ENCODE measurements at regions not wholly inside any gene's neighbourhood (a gene's known extent, or its start where the extent isn't known, plus 50 kb on each side); places are given as distances from the start of the nearest gene placed in this dataset.

DNA sequence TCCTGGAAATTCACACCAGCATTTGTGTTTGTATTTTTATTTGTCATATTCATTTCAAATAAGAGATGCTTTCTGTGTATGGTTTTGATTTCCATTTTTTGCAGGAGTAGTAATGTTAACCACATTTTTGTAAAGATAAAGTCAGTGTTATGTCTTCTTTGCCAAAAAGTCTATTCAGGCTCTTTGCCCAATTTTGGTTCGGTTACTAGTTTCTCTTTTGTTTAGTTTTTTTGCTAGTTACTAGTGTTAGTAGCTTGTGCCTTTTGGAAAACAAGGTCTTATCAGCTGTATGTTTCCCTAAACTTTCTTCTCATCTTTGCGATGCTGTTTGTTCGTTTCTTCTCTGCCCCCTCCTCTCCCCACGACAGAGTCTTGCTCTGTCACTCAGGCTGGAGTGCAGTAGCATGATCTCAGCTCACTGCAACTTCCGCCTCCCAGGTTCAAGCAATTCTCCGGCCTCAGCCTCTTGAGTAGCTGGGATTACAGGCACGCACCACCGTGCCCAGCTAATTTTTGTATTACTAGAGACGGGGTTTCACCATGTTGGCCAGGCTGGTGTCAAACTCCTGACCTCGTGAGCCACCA lies 112.3 kb upstream of the GRK3 start:
- no TSS peak for BruUV-seq (replicated peaks)

More for the DNA sequence above, 112.3 kb upstream of the GRK3 start:
- peaks cover 17% of the 10 kb centered on the region for H3K4me1 ChIP-seq (ENCODE audit: control insufficient read depth, extremely low read depth, insufficient read depth, low read length)
- no peak for DNase-seq (ENCODE audit: low read depth, low spot score)
- intact Hi-C loops (cut with micrococcal nuclease) (no loop called here), dilution Hi-C loops (cut with MboI; ENCODE audit: extremely low pct_ligation_motif_present, low sequenced_read_pairs) (no loop called here)
- no peak overlapping the region for H2AFZ ChIP-seq (ENCODE audit: low read depth, low read length)
- no peak for FAIRE-seq
- H3K79me2 ChIP-seq (ENCODE audit: control insufficient read depth, insufficient read depth, low read length), result peaks cover 72% of the 10 kb centered on the region
- CTCF ChIA-PET, result interaction anchor here (2.0 kb wide), 1 partner anchor 321 kb away, joined by 6 read pairs; no protein-coding TSS in a partner anchor
- H3K9me3 ChIP-seq (replicated peaks; ENCODE audit: control insufficient read depth, insufficient read depth, low read length), result no peaks in the 10 kb centered on the region
- no peak overlapping the region for H3K4me2 ChIP-seq (ENCODE audit: insufficient read depth, low read length)
- H4K20me1 ChIP-seq (replicated peaks; ENCODE audit: control insufficient read depth, extremely low read depth, insufficient read depth, low read length), result peaks cover 6% of the 10 kb centered on the region
- no peaks in the 10 kb centered on the region for H3K9me1 ChIP-seq (replicated peaks; ENCODE audit: control insufficient read depth, extremely low read depth, insufficient read depth, low read length)
- H3K9ac ChIP-seq (replicated peaks; ENCODE audit: extremely low read depth, insufficient read depth, low read length), result peak overlapping the region; percentile 9
- H3K4me3 ChIP-seq (replicated peaks in 1 of 3; ENCODE audit: insufficient read depth in 1 of 3, low read depth in 1 of 3, low read length in 3 of 3), result no peak overlapping the region
- no peak for TF ChIP-seq EZH2 (IDR thresholded peaks at IDR 0.05; ENCODE audit: borderline replicate concordance, low read depth, low read length, severe bottlenecking)
- no peak for TF ChIP-seq GATA2 (IDR thresholded peaks at IDR 0.05; ENCODE audit: insufficient read depth, insufficient read length, low read depth, low read length)
- TF ChIP-seq CTCF (IDR thresholded peaks at IDR 0.05; ENCODE audit: extremely low read depth in 1 of 2, insufficient read depth in 1 of 2, low read depth in 1 of 2, low read length in 2 of 2), result no peak
- TF ChIP-seq MYC (IDR thresholded peaks at IDR 0.05; ENCODE audit: low read depth, low read length), result no peak
- no peak for TF ChIP-seq FOS (IDR thresholded peaks at IDR 0.05; ENCODE audit: borderline replicate concordance, insufficient read depth, low read length)
- no peak for TF ChIP-seq POLR2AphosphoS5 (IDR thresholded peaks at IDR 0.05; ENCODE audit: insufficient read depth, low read depth, low read length)
- TF ChIP-seq, protein P1, sequence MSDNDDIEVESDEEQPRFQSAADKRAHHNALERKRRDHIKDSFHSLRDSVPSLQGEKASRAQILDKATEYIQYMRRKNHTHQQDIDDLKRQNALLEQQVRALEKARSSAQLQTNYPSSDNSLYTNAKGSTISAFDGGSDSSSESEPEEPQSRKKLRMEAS (IDR thresholded peaks at IDR 0.05; ENCODE audit: insufficient read depth, insufficient read length), result no peak
- no peak for TF ChIP-seq POLR2A (IDR thresholded peaks at IDR 0.05; ENCODE audit: low read depth, low read length)
- TF ChIP-seq JUN (IDR thresholded peaks at IDR 0.05; ENCODE audit: borderline replicate concordance, insufficient read depth, insufficient read length, low read depth), result no peak
- peaks cover 3 to 6% of the 10 kb centered on the region in 2 experiments for H3K36me3 ChIP-seq (ENCODE audit: control insufficient read depth in 2 of 2, extremely low read depth in 1 of 2, insufficient read depth in 2 of 2, low read length in 2 of 2)
- H3K27ac ChIP-seq (ENCODE audit: insufficient read depth, low read depth, low read length), result no peak overlapping the region
- POLR2A ChIA-PET, result no interaction called here
- H3K27me3 ChIP-seq (ENCODE audit: control insufficient read depth in 2 of 2, insufficient read depth in 2 of 2, low read length in 2 of 2), result no peaks in the 10 kb centered on the region
